Erythroblast (primary cell): ENCODE measurements at regions not wholly inside any gene's neighbourhood (a gene's known extent, or its start where the extent isn't known, plus 50 kb on each side); places are given as distances from the start of the nearest gene placed in this dataset.

Experiments
- GATA1 ChIP-seq: IDR thresholded peaks from 2 replicates; pipeline ENCODE4 v1.6.1; 2011; ENCODE audit warnings: low read depth, mild to moderate bottlenecking, control low read depth, low read length, moderate library complexity
- POLR2A ChIP-seq: IDR thresholded peaks from 2 replicates; pipeline ENCODE4 v1.6.1; 2011; ENCODE audit warnings: mild to moderate bottlenecking, low read length

DNA sequence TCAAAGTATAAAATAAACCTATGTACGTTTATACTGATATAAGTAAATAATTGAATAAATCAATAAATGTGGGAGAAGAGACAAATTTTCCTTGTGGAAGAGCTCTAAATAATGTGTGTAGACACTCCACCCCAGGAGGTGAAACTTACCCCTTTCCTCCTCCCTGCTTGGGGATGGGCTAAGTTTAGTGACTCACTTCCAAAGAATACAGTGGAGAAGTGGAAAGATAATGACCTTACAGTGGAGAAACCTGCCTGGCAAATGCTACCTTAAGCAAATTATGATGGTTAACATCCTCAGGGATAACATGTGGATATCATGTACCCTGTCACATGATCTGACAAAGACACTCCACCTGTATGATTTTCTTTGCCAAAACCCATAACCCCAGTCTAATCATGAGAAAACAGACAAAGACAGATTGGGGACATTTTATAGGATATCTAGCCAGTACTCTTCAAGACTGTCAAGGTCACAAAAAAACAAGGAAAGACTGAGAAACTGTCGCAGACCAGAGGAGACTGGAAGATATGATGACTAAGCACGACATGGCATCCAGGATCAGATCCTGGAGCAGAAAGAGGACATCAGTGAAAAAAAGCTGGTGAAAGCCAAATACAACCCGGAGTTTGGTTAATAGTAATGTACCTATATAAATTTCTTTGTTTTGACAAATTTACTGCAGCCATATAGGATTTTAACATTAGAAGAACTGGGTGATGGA lies 195.5 kb upstream of the PRDM1 start:
- TF ChIP-seq POLR2A: no peak
- TF ChIP-seq GATA1: no peak
